Gastroesophageal sphincter (tissue), 3 donors: ENCODE measurements at regions not wholly inside any gene's neighbourhood (a gene's known extent, or its start where the extent isn't known, plus 50 kb on each side); places are given as distances from the start of the nearest gene placed in this dataset.

Experiments
- POLR2A ChIP-seq, 2 donors: fragments of 450-650 bp; IDR thresholded peaks; one replicate each; pipeline ENCODE4 v1.6.1; 2017; ENCODE audit warnings: antibody characterized with exemption in 2 of 2, mild to moderate bottlenecking in 2 of 2, moderate library complexity in 1 of 2
- TF ChIP-seq, protein P1 (sequence below), 4 experiments: fragments of 200-600 bp in 2 of 4; fragments of 450-650 bp in 2 of 4; sonication (generic) in 1 of 4; IDR thresholded peaks; one replicate each; pipeline ENCODE4 v1.5.1; 2017 to 2019; ENCODE audit warnings: antibody characterized with exemption in 4 of 4, mild to moderate bottlenecking in 2 of 4, moderate library complexity in 2 of 4

DNA sequence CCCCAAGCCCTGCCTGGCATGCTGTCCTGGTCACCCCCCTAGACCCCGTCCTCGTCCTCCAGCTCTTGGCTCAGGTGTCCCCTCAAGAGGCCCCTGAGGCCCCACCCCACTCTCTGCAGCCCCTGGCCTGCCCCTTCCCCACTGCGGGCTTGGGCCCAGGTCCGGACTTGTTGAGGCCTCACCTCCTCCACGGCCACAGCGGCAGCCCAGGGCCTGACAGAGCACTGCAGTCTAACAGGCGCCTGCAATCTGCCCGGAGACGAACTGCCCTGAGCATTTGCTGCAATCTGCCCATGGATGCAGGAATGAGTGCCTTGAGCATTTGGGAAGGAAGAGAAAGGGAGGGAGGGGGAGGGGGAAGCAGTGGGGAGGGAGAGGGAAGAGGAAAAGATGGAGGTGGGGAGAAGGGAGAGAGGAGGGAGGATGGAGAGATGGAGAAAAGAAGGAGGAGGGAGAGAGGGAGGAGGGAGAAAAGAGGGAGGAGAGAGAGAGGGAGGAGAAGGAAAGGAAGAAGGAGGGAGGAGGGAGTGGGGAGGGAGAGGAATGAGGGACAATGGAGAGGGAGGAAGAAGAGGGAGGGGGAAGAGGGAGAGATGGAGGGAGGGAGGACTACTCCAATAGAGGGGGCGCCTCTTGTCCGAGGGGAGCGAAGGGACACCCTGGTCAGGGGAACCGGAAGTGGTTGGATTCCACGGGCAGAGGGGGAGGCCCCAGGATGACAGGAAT, 73.9 kb downstream of the PDGFA start:
- TF ChIP-seq, protein P1, sequence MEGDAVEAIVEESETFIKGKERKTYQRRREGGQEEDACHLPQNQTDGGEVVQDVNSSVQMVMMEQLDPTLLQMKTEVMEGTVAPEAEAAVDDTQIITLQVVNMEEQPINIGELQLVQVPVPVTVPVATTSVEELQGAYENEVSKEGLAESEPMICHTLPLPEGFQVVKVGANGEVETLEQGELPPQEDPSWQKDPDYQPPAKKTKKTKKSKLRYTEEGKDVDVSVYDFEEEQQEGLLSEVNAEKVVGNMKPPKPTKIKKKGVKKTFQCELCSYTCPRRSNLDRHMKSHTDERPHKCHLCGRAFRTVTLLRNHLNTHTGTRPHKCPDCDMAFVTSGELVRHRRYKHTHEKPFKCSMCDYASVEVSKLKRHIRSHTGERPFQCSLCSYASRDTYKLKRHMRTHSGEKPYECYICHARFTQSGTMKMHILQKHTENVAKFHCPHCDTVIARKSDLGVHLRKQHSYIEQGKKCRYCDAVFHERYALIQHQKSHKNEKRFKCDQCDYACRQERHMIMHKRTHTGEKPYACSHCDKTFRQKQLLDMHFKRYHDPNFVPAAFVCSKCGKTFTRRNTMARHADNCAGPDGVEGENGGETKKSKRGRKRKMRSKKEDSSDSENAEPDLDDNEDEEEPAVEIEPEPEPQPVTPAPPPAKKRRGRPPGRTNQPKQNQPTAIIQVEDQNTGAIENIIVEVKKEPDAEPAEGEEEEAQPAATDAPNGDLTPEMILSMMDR (IDR thresholded peaks at IDR 0.05) = no peak
- no peak for TF ChIP-seq POLR2A (IDR thresholded peaks at IDR 0.05)
